ENCODE measurements at regions not wholly inside any gene's neighbourhood (a gene's known extent, or its start where the extent isn't known, plus 50 kb on each side); places are given as distances from the start of the nearest gene placed in this dataset.

DNA sequence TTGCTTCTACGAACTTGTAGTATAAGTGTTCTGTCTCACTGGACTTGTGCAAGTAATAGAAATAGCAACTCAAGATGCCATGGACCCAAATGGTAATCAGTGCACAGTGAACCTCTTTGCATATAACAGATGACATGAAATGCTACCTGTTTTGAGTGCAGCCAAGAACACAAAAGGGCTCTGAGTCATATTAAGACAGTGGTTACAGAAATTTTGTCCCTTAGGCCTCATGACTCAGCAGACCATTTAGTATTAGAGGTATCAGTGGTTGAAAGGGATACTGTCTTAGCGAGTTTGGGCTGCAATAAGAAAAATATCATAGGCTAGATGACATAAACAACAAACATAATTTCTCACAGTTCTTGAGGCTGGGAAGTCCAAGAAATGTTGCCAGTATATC lies 502.9 kb upstream of the PCDH10 start:
- TF ChIP-seq CTCF (IDR thresholded peaks at IDR 0.05) (no peak), EP300 (IDR thresholded peaks at IDR 0.05) (no peak), POLR2AphosphoS5 (IDR thresholded peaks at IDR 0.05) (no peak)
